ENCODE measurements at regions not wholly inside any gene's neighbourhood (a gene's known extent, or its start where the extent isn't known, plus 50 kb on each side); places are given as distances from the start of the nearest gene placed in this dataset.
"Not testable (repeated sequence)": the region's sequence is repeated elsewhere in the genome, so short reads cannot be mapped to it uniquely, and the experiment has no call there.

GRCh38 chr6:63049216-63049615 lies 162.1 kb upstream of the FKBP1C start:
- H3K27me3 Mint-ChIP-seq (ENCODE audit: low read depth): no peaks in the 10 kb centered on the region
- no peak overlapping the region for H3K4me3 Mint-ChIP-seq
- H3K27ac Mint-ChIP-seq: no peak overlapping the region
- DNase-seq: no peak
- H3K4me1 Mint-ChIP-seq (ENCODE audit: low read depth): no peaks in the 10 kb centered on the region
- CTCF ChIA-PET: no interaction called here
- intact Hi-C loops (cut with micrococcal nuclease): no loop called here
- H3K36me3 Mint-ChIP-seq (ENCODE audit: low read depth): no peaks in the 10 kb centered on the region
- H3K9me3 Mint-ChIP-seq: peaks cover 7% of the 10 kb centered on the region

GRCh38 chr6:63053206-63053605 lies 158.1 kb upstream of the FKBP1C start:
- H3K9me3 Mint-ChIP-seq; H3K27ac Mint-ChIP-seq; CTCF ChIA-PET; H3K27me3 Mint-ChIP-seq (ENCODE audit: low read depth); DNase-seq; intact Hi-C loops (cut with micrococcal nuclease); H3K4me3 Mint-ChIP-seq; H3K4me1 Mint-ChIP-seq (ENCODE audit: low read depth); H3K36me3 Mint-ChIP-seq (ENCODE audit: low read depth): not testable (repeated sequence)

- H3K9me3 Mint-ChIP-seq: peaks cover 6% of the 10 kb centered on the region
- CTCF ChIA-PET: no interaction called here
- no peaks in the 10 kb centered on the region for H3K27me3 Mint-ChIP-seq (ENCODE audit: low read depth)
- no peak overlapping the region for H3K4me3 Mint-ChIP-seq
- H3K36me3 Mint-ChIP-seq (ENCODE audit: low read depth): no peaks in the 10 kb centered on the region
- H3K27ac Mint-ChIP-seq: no peak overlapping the region
- no peaks in the 10 kb centered on the region for H3K4me1 Mint-ChIP-seq (ENCODE audit: low read depth)
- intact Hi-C loops (cut with micrococcal nuclease): no loop called here
- no peak for DNase-seq
Observed at GRCh38 chr6:63058601-63059000, 152.7 kb upstream of the FKBP1C start.

GRCh38 chr6:63063631-63064271 lies 147.5 kb upstream of the FKBP1C start:
- CTCF ChIA-PET: no interaction called here
- Mint-ChIP-seq H3K27ac (no peak overlapping the region), H3K36me3 (ENCODE audit: low read depth) (no peaks in the 10 kb centered on the region), H3K9me3 (peaks cover 3% of the 10 kb centered on the region), H3K4me3 (no peak overlapping the region), H3K4me1 (ENCODE audit: low read depth) (no peaks in the 10 kb centered on the region), H3K27me3 (ENCODE audit: low read depth) (no peaks in the 10 kb centered on the region)
- no peak for DNase-seq
- intact Hi-C loops (cut with micrococcal nuclease): no loop called here

- H3K27me3 Mint-ChIP-seq (ENCODE audit: low read depth): no peaks in the 10 kb centered on the region
- H3K4me3 Mint-ChIP-seq: no peak overlapping the region
- intact Hi-C loops (cut with micrococcal nuclease): no loop called here
- H3K36me3 Mint-ChIP-seq (ENCODE audit: low read depth): no peaks in the 10 kb centered on the region
- H3K27ac Mint-ChIP-seq: no peak overlapping the region
- no peak for DNase-seq
- CTCF ChIA-PET: no interaction called here
- H3K4me1 Mint-ChIP-seq (ENCODE audit: low read depth): no peaks in the 10 kb centered on the region
- H3K9me3 Mint-ChIP-seq: peaks cover 3% of the 10 kb centered on the region
Observed at GRCh38 chr6:63066055-63066704, 145.1 kb upstream of the FKBP1C start.

- Mint-ChIP-seq H3K4me1 (ENCODE audit: low read depth) (no peaks in the 10 kb centered on the region), H3K4me3 (no peak overlapping the region), H3K27ac (no peak overlapping the region), H3K36me3 (ENCODE audit: low read depth) (no peaks in the 10 kb centered on the region), H3K9me3 (no peaks in the 10 kb centered on the region), H3K27me3 (ENCODE audit: low read depth) (no peaks in the 10 kb centered on the region)
- no peak for DNase-seq
- CTCF ChIA-PET: no interaction called here
- intact Hi-C loops (cut with micrococcal nuclease): no loop called here
Observed at GRCh38 chr6:63094947-63095346, 116.3 kb upstream of the FKBP1C start.

GRCh38 chr6:63097222-63097621 lies 114.0 kb upstream of the FKBP1C start:
- Mint-ChIP-seq H3K4me1 (ENCODE audit: low read depth) (no peaks in the 10 kb centered on the region), H3K9me3 (peaks cover 7% of the 10 kb centered on the region), H3K27me3 (ENCODE audit: low read depth) (no peaks in the 10 kb centered on the region), H3K4me3 (no peak overlapping the region), H3K36me3 (ENCODE audit: low read depth) (no peaks in the 10 kb centered on the region), H3K27ac (no peak overlapping the region)
- CTCF ChIA-PET: no interaction called here
- no peak for DNase-seq
- intact Hi-C loops (cut with micrococcal nuclease): no loop called here

- CTCF ChIA-PET: no interaction called here
- H3K4me1 Mint-ChIP-seq (ENCODE audit: low read depth): no peaks in the 10 kb centered on the region
- peaks cover 7% of the 10 kb centered on the region for H3K9me3 Mint-ChIP-seq
- no peak overlapping the region for H3K4me3 Mint-ChIP-seq
- DNase-seq: no peak
- no peaks in the 10 kb centered on the region for H3K27me3 Mint-ChIP-seq (ENCODE audit: low read depth)
- intact Hi-C loops (cut with micrococcal nuclease): no loop called here
- no peaks in the 10 kb centered on the region for H3K36me3 Mint-ChIP-seq (ENCODE audit: low read depth)
- no peak overlapping the region for H3K27ac Mint-ChIP-seq
Observed at GRCh38 chr6:63098789-63099188, 112.5 kb upstream of the FKBP1C start.

GRCh38 chr6:63099772-63100459 lies 111.4 kb upstream of the FKBP1C start:
- CTCF ChIA-PET: no interaction called here
- no peaks in the 10 kb centered on the region for H3K27me3 Mint-ChIP-seq (ENCODE audit: low read depth)
- H3K9me3 Mint-ChIP-seq: peaks cover 9% of the 10 kb centered on the region
- DNase-seq: no peak
- no peaks in the 10 kb centered on the region for H3K36me3 Mint-ChIP-seq (ENCODE audit: low read depth)
- no peaks in the 10 kb centered on the region for H3K4me1 Mint-ChIP-seq (ENCODE audit: low read depth)
- intact Hi-C loops (cut with micrococcal nuclease): no loop called here
- H3K4me3 Mint-ChIP-seq: no peak overlapping the region
- no peak overlapping the region for H3K27ac Mint-ChIP-seq

- H3K27me3 Mint-ChIP-seq (ENCODE audit: low read depth): peaks cover 3% of the 10 kb centered on the region
- intact Hi-C loops (cut with micrococcal nuclease): no loop called here
Observed at GRCh38 chr6:63114610-63115211, 96.6 kb upstream of the FKBP1C start.

GRCh38 chr6:63121166-63121565 lies 90.1 kb upstream of the FKBP1C start:
- DNase-seq: no peak
- Mint-ChIP-seq H3K27me3 (ENCODE audit: low read depth) (no peaks in the 10 kb centered on the region), H3K4me3 (no peak overlapping the region), H3K9me3 (peaks cover 3% of the 10 kb centered on the region), H3K4me1 (ENCODE audit: low read depth) (no peaks in the 10 kb centered on the region), H3K27ac (no peak overlapping the region), H3K36me3 (ENCODE audit: low read depth) (no peaks in the 10 kb centered on the region)
- intact Hi-C loops (cut with micrococcal nuclease): no loop called here
- CTCF ChIA-PET: no interaction called here

More at GRCh38 chr6:63114610-63115211, 96.6 kb upstream of the FKBP1C start:
- H3K4me3 Mint-ChIP-seq: no peak overlapping the region
- no peak overlapping the region for H3K27ac Mint-ChIP-seq
- H3K4me1 Mint-ChIP-seq (ENCODE audit: low read depth): no peaks in the 10 kb centered on the region
- DNase-seq: no peak
- no peaks in the 10 kb centered on the region for H3K9me3 Mint-ChIP-seq
- CTCF ChIA-PET: interaction anchor here (0.6 kb wide), 1 partner anchor 1873 kb away, joined by 4 read pairs; no protein-coding TSS in a partner anchor
- no peaks in the 10 kb centered on the region for H3K36me3 Mint-ChIP-seq (ENCODE audit: low read depth)

- no peaks in the 10 kb centered on the region for H3K36me3 Mint-ChIP-seq (ENCODE audit: low read depth)
- CTCF ChIA-PET: no interaction called here
- intact Hi-C loops (cut with micrococcal nuclease): no loop called here
- no peak overlapping the region for H3K4me3 Mint-ChIP-seq
- DNase-seq: no peak
- peaks cover 3% of the 10 kb centered on the region for H3K27me3 Mint-ChIP-seq (ENCODE audit: low read depth)
- peaks cover 20% of the 10 kb centered on the region for H3K9me3 Mint-ChIP-seq
- H3K27ac Mint-ChIP-seq: no peak overlapping the region
- no peaks in the 10 kb centered on the region for H3K4me1 Mint-ChIP-seq (ENCODE audit: low read depth)
Observed at GRCh38 chr6:63140114-63140513, 71.2 kb upstream of the FKBP1C start.
